Right renal cortex interstitium (tissue), 3 donors: ENCODE measurements at regions not wholly inside any gene's neighbourhood (a gene's known extent, or its start where the extent isn't known, plus 50 kb on each side); places are given as distances from the start of the nearest gene placed in this dataset.
"Not testable (repeated sequence)": the region's sequence is repeated elsewhere in the genome, so short reads cannot be mapped to it uniquely, and the experiment has no call there.

ENCODE experiments used
- DNase-seq, 3 donors: peaks; one replicate each; pipeline ENCODE4 v3.0.0-alpha.2; 2013; ENCODE audit warnings: low read depth in 3 of 3, low spot score in 2 of 3

DNA sequence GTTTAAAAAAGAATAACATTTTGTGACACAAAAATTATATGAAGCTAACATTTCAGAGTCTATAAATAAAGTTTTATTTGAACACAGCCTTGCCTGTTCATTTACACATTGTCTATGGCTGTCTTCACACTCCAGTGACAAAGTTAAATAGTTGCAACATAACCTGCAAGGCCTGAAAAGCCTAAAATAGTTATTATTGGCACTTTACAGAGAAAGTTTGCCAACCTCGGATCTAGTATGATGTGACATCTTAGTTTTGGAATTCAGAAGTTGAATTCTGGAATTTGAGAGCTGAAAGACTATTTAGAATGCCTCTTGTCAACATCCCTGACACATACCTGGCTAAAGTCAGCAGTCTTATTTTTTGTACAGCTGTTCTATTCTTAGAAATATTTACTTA lies 68.3 kb downstream of the DYRK2 start:
- no peak for DNase-seq

DNA sequence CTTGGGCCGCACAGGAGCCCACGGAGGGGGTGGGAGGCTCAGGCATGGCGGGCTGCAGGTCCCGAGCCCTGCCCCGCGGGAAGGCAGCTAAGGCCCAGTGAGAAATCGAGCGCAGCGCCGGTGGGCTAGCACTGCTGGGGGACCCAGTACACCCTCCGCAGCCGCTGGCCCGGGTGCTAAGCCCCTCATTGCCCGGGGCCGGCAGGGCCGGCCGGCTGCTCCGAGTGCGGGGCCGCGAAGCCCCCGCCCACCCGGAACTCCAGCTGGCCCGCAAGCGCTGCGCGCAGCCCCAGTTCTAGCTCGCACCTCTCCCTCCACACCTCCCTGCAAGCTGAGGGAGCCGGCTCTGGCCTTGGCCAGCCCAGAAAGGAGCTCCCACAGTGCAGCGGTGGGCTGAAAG lies 70.8 kb downstream of the DYRK2 start:
- DNase-seq = not testable (repeated sequence)

GRCh38 chr12:67720351-67720856 lies 71.9 kb downstream of the DYRK2 start:
- DNase-seq = no peak

DNA sequence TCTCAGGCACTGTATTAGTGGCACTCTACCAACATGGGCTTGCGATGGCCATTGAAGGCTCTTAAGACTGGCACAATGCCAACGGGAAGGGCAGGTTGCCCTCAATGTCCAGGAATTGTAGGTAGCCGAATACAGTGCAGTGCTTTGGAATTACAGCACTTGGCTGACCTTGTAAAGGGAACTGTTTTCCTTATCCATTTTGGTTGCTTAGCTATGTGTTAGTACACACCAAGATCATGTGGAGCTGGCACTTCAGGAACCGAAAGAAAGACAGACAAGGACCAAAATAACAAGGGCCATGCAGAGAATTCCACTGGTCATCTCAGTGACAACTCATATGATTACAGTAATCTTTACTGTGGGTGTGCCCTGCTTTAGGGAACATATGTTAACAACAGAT lies 72.7 kb downstream of the DYRK2 start:
- DNase-seq = no peak

- no peak for DNase-seq
Measured at GRCh38 chr12:67722296-67722695, 73.8 kb downstream of the DYRK2 start.

DNA sequence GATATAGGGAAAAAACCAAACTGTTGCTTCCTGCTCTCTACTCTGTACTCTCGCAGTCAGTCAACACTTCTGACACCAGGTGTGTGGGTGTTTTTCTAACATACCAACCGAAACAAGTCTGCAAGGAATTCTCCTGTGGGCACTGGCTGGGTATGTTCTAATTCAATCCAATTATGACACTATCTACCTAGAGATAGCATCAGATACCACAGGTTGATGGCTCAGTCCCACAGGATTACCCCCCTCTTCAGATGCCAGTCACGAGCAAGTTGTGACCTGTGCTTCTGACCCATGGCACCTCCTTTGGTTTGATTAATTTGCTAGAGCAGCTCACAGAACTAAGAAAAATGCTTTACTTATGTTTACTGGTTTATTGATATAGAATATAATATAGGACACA lies 78.3 kb downstream of the DYRK2 start:
- DNase-seq = no peak

GRCh38 chr12:67727702-67728666 lies 79.4 kb downstream of the DYRK2 start:
- no peak for DNase-seq

GRCh38 chr12:67732857-67733256 lies 84.3 kb downstream of the DYRK2 start:
- DNase-seq = no peak

GRCh38 chr12:67735868-67736267 lies 87.3 kb downstream of the DYRK2 start:
- no peak for DNase-seq

GRCh38 chr12:67740711-67741110 lies 92.2 kb downstream of the DYRK2 start:
- DNase-seq = no peak

- DNase-seq = no peak
Measured at GRCh38 chr12:67741270-67741669, 92.7 kb downstream of the DYRK2 start.

- DNase-seq = no peak
Measured at GRCh38 chr12:67742461-67742860, 93.9 kb downstream of the DYRK2 start.

DNA sequence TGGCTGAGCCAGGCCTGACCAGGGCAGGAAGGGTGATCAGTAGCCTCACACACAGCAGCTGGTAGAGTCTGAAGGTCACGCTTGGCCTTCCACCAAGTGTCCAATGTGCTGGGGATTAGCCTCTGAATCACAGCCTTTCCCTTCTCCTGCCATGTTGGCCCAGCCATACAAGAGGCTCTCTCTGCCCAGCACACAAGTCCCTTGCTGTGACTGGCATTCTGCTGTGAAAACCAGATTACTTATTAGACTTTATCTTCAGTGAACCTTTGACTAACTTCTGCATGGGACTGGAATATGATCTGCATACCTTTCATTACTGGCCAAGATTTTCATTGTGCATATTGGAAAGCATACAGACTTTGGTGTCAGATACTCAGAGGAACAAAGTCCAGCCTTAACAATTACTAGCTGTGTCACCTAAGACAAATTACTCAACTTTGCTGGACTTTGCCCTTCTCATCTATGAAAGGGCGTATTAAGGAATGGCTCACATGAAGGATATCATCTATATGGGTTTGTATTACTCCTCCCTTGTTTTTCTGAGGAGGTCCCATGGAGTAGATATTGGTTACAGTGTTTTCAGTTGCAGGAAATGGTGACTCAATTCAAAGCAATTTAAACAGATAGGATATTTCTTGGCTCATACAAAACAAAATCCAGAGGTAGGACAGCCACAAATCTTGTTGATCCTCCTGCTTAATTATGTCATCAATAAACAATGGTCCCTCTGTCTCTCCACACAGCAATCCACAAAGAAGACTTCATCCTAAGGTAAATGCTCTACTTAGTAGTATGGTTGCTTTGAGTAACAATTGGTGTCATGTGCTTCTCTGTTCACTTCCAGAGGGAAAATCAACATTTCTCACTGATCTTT lies 99.6 kb downstream of the DYRK2 start:
- DNase-seq = no peak

DNA sequence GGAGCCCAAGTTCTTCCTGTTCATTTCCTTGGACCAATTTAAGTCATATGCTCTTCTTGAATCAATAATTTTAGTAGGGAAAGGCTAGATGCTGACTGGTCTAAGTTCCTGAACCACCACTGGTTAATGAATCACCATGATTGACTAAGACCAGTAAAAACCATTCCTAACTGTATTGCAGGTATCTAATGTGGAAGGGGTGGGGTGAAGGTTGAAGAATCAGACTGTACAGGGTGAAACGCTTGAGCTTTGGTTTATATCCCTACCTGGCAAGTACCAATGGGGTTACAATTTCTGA lies 100.1 kb downstream of the DYRK2 start:
- DNase-seq = no peak

DNA sequence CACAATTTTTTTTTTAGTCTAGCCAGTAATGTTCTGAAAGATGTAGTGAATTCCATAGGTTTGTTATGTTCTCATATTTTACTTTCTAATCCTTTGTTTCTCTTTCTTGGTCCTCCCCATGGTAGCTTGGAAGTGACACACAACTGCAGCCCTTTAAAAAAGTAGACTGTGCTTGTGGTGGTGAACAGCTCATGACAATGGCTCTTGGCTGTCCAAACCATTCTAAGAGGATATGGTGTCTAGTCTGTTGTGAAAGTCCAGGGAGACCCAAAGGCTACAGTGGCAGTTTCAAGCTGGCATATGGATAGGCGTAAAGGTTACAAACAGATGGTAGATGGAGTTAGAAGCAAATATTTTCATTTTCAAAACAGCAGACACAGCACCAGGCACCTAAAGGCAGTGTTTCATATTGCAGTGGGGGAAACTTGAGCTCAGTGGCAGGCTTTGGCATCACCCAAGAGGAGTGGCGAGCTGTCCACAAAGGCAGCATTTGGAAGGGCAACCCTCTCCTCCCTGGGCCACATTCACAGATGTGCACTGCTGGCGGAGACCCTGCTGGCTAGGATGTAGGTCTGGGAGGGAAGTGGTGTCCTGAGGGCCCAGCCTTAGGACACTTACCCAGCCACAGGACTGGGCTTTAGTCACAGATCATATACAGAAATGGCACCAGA lies 102.1 kb downstream of the DYRK2 start:
- DNase-seq = no peak

DNA sequence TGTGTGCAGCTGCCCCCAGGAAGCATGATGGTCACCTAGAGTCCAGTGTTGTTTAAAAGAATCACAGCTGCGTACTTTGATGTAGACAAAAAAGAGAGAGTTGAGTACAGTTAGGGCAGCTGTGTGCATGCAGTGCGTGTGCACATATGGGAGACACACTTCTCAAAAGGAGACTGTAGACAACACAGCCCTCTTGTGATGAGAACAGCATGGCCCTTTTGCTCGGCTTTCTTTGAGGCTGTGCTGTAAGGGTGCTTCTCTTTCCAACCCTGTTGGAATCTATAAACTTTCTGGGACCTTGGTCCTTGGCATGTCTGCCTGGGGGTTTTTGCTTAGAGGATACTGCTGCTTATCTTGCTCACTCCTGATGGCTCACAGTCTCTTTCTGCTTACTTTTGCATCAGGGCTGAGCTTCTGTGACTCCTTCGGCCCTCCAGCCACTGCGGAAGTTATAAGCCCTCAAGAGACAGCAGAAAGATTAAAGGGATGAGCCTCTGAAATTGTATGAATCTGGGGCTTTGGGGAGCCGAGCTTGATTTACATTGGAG lies 102.9 kb downstream of the DYRK2 start:
- DNase-seq = no peak

DNA sequence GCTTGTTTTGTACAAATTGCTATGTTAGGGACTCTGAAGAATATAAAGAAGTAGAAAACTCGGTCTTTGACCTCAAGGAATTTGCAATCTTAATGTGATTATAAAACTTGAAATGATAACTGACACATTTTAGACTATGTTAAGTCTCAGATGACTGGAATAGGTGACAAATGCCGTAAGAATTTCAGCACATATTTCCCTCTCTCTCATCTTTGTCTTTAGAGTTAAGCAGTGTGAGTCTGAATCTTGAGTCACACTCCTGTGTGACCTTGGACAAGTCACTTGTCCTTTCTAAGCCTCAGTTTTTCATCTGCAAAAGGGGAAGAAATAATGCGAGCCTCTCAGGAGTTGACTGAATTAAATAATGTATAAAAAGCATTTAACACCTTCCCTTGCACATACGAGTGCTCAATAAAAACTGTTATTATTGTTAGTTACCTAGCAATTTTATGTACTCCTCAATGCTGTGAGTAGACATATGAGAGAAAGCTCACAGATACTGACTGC lies 103.7 kb downstream of the DYRK2 start:
- no peak for DNase-seq

DNA sequence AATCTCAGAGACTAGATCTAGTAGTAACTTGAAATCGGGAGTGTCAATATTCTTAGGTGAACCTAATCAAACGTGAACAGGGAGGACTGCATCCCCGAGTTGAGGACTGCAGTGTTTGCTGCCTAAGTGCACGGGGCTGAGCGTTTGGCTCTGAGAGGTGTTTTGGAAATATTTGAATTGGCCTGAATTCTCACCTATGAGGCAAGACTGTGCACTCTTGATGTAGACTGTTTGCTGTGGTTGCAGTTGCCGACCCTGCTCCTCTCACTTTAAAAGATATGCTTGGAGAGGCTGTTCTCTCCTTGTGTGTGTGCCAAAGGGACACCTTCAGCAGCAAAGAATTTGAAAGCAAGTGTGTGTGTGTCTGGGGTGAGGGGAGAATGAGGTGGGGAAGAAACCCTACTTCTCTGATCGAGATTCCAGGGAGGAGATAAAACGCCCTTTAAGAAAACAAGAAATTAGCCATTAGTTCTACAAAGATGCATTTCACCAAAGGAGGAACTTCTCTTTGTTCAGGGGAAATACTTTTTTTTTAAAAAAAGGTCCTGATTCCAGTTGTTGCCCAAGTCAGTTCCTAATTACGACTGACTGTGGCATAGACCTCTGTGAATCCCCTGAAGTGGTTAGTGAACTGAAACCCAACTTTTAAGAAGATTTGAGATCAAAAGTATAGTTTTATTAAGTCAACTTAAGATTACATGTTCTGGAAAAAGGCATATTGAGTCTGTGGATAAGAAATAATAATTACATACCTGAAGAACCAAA lies 106.6 kb downstream of the DYRK2 start:
- DNase-seq = no peak

DNA sequence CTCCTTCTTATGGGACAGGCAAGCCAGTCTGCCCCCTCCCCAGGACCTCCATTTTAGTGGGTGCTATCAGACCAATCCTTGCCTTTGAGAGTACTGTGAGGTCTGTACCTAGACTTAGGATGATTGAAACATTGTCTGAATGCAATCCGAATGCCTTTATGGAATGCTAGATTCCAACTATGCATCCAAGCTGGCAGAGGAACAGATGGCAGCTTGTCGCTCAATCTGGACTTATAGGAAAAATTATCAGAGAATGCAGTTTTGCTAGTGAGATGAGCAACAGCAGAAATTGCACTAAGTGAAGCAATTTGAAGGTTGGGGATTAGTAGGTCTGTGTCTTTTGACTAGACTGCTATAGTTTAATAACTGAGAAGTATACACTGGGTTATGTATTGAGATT lies 109.1 kb downstream of the DYRK2 start:
- no peak for DNase-seq

DNA sequence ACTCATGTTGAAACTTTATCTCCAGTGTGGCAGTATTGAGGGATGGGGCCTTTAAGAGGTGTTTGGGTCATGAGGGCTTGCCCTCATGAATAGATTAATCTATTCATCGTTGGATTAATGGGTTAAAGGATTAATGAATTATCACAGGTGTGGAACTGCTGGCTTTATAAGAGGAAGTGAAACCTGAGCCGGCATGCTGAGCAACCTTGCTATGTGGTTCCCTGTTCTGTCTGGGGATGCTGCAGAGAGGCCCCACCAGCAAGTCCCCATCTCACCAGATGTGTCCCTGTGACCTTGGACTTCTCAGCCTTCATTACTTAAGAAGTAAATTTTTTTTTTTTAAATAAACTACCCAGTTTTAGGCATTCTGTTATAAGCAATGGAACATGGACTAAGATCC lies 109.6 kb downstream of the DYRK2 start:
- no peak for DNase-seq
